A549 (cell line): ENCODE measurements at regions not wholly inside any gene's neighbourhood (a gene's known extent, or its start where the extent isn't known, plus 50 kb on each side); places are given as distances from the start of the nearest gene placed in this dataset.

ENCODE experiments used
- ATAC-seq, 2 experiments: fragments of 200-7000 bp in 1 of 2; fragments of >200 bp in 1 of 2; cut with Nextera tagmentation in 1 of 2; cut with Tn5 transposase in 1 of 2; 3 replicates each; pipeline versions ENCODE4 v1.8.0 to v1.9.1; 2018 to 2020; ENCODE audit warnings: mild to moderate bottlenecking in 1 of 2, moderate library complexity in 1 of 2
- CTCF ChIA-PET: fragments of 300-600 bp; sonication (Branson Sonifier 250); formaldehyde crosslinking; extraction: SDS; loops from one replicate; lab custom pipeline; 2021; ENCODE audit warnings: antibody characterized with exemption, inconsistent platforms; lab: Yijun Ruan, JAX
- POLR2A ChIA-PET: fragments of 350-600 bp; formaldehyde crosslinking; extraction: SDS; loops from one replicate; lab custom pipeline; 2021; ENCODE audit warnings: antibody characterized with exemption, inconsistent platforms; lab: Yijun Ruan, JAX
- DNase-seq, 2 experiments: peaks; one replicate each; pipeline versions ENCODE4 v3.0.0 to v3.0.0-alpha.2; 2011 to 2016; ENCODE audit warnings: low read depth in 1 of 2, low spot score in 1 of 2
- FAIRE-seq: peaks from 2 replicates; lab custom pipeline; 2011; peaks lifted over from hg19 to GRCh38; lab: Jason Lieb, UNC
- H3K27ac ChIP-seq, 2 experiments: fragments of >200 bp; sonication (Bioruptor Twin); formaldehyde crosslinking; 3 replicates each; pipeline ENCODE4 v1.5.1; 2016 to 2017
- H3K4me1 ChIP-seq: fragments of >200 bp; sonication (Bioruptor Twin); formaldehyde crosslinking; 3 replicates; pipeline ENCODE4 v1.6.1; 2016
- H3K4me2 ChIP-seq: fragments of >200 bp; sonication (Bioruptor Twin); formaldehyde crosslinking; 3 replicates; pipeline ENCODE4 v1.6.1; 2016
- H3K4me3 ChIP-seq: fragments of >200 bp; sonication (Bioruptor Twin); formaldehyde crosslinking; 3 replicates; pipeline ENCODE4 v1.5.1; 2016
- H3K9me3 ChIP-seq: fragments of >200 bp; sonication (Bioruptor Twin); formaldehyde crosslinking; 3 replicates; pipeline ENCODE4 v1.6.1; 2016
- CBX2 ChIP-seq: fragments of 200-600 bp; sonication (generic); IDR thresholded peaks from 2 replicates; pipeline ENCODE4 v1.6.1; 2016; ENCODE audit warnings: low read depth, mild to moderate bottlenecking, borderline replicate concordance
- CBX8 ChIP-seq: fragments of 200-600 bp; sonication (generic); IDR thresholded peaks from 2 replicates; pipeline ENCODE4 v1.6.1; 2016
- CHD2 ChIP-seq: fragments of 150-350 bp; IDR thresholded peaks from 2 replicates; pipeline ENCODE4 v1.6.1; 2014; ENCODE audit warnings: low read length; ENCODE audit not compliant: partially characterized antibody
- CHD4 ChIP-seq: fragments of 200-600 bp; sonication (generic); IDR thresholded peaks from 2 replicates; pipeline ENCODE4 v1.6.1; 2016; ENCODE audit warnings: antibody characterized with exemption, mild to moderate bottlenecking, borderline replicate concordance
- EHF ChIP-seq: fragments of 250-450 bp; sonication (Bioruptor Pico); IDR thresholded peaks from 2 replicates; pipeline ENCODE4 v1.5.0; 2020; ENCODE audit warnings: mild to moderate bottlenecking
- EP300 ChIP-seq, 2 experiments: fragments of >200 bp; sonication (Bioruptor Twin); formaldehyde crosslinking; IDR thresholded peaks; 2 replicates in 1 of 2; 3 replicates in 1 of 2; pipeline ENCODE4 v1.6.1; 2016 to 2017
- ESRRA ChIP-seq: fragments of 150-350 bp; IDR thresholded peaks from 2 replicates; pipeline ENCODE4 v1.6.1; 2014; ENCODE audit warnings: mild to moderate bottlenecking, low read length, borderline replicate concordance
- FOSB ChIP-seq: fragments of 250-450 bp; sonication (Bioruptor Pico); IDR thresholded peaks from 2 replicates; pipeline ENCODE4 v1.5.0; 2020; ENCODE audit warnings: mild to moderate bottlenecking, moderate library complexity
- FOSL2 ChIP-seq, 2 experiments: fragments of 450-650 bp in 1 of 2; fragments of >200 bp in 1 of 2; sonication (Bioruptor Twin) in 1 of 2; formaldehyde crosslinking; IDR thresholded peaks; 2 replicates each; pipeline versions ENCODE4 v1.5.0 to v1.6.1; 2016 to 2020; ENCODE audit warnings: mild to moderate bottlenecking in 1 of 2, moderate library complexity in 1 of 2
- GATA3 ChIP-seq: IDR thresholded peaks from 2 replicates; pipeline ENCODE4 v1.6.1; 2012; ENCODE audit warnings: borderline replicate concordance
- HDAC2 ChIP-seq: fragments of 200-600 bp; sonication (generic); IDR thresholded peaks from 2 replicates; pipeline ENCODE4 v1.6.1; 2016
- HOXB13 ChIP-seq: fragments of 250-450 bp; sonication (Bioruptor Pico); IDR thresholded peaks from 2 replicates; pipeline ENCODE4 v1.5.0; 2020; ENCODE audit warnings: low read depth, mild to moderate bottlenecking, moderate library complexity
- JUN ChIP-seq, 2 experiments: fragments of >200 bp; sonication (Bioruptor Twin); formaldehyde crosslinking; IDR thresholded peaks; 2 replicates in 1 of 2; 3 replicates in 1 of 2; pipeline ENCODE4 v1.6.1; 2016 to 2017
- KDM1A ChIP-seq: fragments of 200-600 bp; sonication (generic); IDR thresholded peaks from 2 replicates; pipeline ENCODE4 v1.6.1; 2016; ENCODE audit warnings: low read depth, mild to moderate bottlenecking
- MAFK ChIP-seq: fragments of 450-650 bp; IDR thresholded peaks from 2 replicates; pipeline ENCODE4 v1.6.1; 2014; ENCODE audit not compliant: partially characterized antibody
- MAZ ChIP-seq: fragments of 150-350 bp; IDR thresholded peaks from 2 replicates; pipeline ENCODE4 v1.6.1; 2014; ENCODE audit warnings: antibody characterized with exemption, low read depth, low read length, borderline replicate concordance
- PHF8 ChIP-seq: fragments of 200-600 bp; sonication (generic); IDR thresholded peaks from 2 replicates; pipeline ENCODE4 v1.6.1; 2016; ENCODE audit warnings: low read depth, mild to moderate bottlenecking, antibody characterized with exemption, moderate library complexity, borderline replicate concordance
- SMC3 ChIP-seq: fragments of >200 bp; sonication (Bioruptor Twin); formaldehyde crosslinking; IDR thresholded peaks from 3 replicates; pipeline ENCODE4 v1.6.1; 2018; ENCODE audit warnings: inconsistent platforms
- ZFP36 ChIP-seq: fragments of 450-650 bp; IDR thresholded peaks from 2 replicates; pipeline ENCODE4 v1.6.1; 2014; ENCODE audit warnings: borderline replicate concordance; ENCODE audit not compliant: partially characterized antibody
- ZNF302 ChIP-seq: fragments of 250-450 bp; sonication (Bioruptor Pico); IDR thresholded peaks from 2 replicates; pipeline ENCODE4 v1.9.0; 2021; ENCODE audit warnings: inconsistent platforms, mild to moderate bottlenecking, moderate library complexity
- ZSCAN20 ChIP-seq: fragments of 250-450 bp; sonication (Bioruptor Pico); IDR thresholded peaks from 2 replicates; pipeline ENCODE4 v1.8.0; 2022; ENCODE audit warnings: mild to moderate bottlenecking, moderate library complexity
- WGBS: methylation state at CpG from one replicate; pipeline ENCODE4 v1.1.6; 2017; ENCODE audit errors: missing lambda C conversion rate; 5-methylcytosine and 5-hydroxymethylcytosine counted together
- TF ChIP-seq, protein P1 (sequence below): fragments of >200 bp; sonication (Bioruptor Twin); formaldehyde crosslinking; IDR thresholded peaks from 3 replicates; pipeline ENCODE4 v1.6.1; 2016
- TF ChIP-seq, protein P2 (sequence below): fragments of 250-450 bp; sonication (Bioruptor Pico); IDR thresholded peaks from 2 replicates; pipeline ENCODE4 v1.5.0; 2021; ENCODE audit warnings: mild to moderate bottlenecking, moderate library complexity, borderline replicate concordance
- TF ChIP-seq, protein P3 (sequence below): fragments of >200 bp; sonication (Bioruptor Twin); formaldehyde crosslinking; IDR thresholded peaks from 3 replicates; pipeline ENCODE4 v1.5.1; 2016
- TF ChIP-seq, protein P4 (sequence below): fragments of 450-650 bp; IDR thresholded peaks from 2 replicates; pipeline ENCODE4 v1.6.1; 2014; ENCODE audit warnings: antibody characterized with exemption
- TF ChIP-seq, protein P5 (sequence below): fragments of >200 bp; sonication (Bioruptor Twin); formaldehyde crosslinking; IDR thresholded peaks from 2 replicates; pipeline ENCODE4 v1.6.1; 2016

DNA sequence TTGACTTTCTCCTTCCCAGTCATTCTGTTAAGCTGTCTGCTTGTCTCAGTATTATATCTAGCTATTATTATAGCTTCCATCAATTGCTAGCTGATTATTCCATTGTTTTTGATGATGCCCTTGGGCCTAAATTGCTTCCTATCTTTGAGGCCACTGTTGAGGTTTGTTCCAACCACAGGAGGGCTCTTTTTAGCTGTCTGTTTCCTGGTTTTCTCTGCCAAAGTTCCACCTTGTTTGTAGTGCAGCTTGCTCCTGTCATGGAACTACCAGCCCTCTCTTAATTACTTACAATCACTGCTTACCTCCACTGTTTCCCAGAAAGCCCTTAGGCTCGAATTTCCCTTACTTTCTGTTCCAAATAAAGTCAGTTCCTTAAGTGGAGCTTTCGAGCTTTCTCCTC, 118.7 kb upstream of the SEC61G start (continued):
- TF ChIP-seq, protein P1, sequence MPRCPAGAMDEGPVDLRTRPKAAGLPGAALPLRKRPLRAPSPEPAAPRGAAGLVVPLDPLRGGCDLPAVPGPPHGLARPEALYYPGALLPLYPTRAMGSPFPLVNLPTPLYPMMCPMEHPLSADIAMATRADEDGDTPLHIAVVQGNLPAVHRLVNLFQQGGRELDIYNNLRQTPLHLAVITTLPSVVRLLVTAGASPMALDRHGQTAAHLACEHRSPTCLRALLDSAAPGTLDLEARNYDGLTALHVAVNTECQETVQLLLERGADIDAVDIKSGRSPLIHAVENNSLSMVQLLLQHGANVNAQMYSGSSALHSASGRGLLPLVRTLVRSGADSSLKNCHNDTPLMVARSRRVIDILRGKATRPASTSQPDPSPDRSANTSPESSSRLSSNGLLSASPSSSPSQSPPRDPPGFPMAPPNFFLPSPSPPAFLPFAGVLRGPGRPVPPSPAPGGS: no peak
- no peak for TF ChIP-seq CBX8
- TF ChIP-seq ESRRA: no peak
- no peak for TF ChIP-seq MAFK
- TF ChIP-seq HOXB13 (CRISPR knock-in tag): no peak
- no peak for TF ChIP-seq ZFP36
- no peak for TF ChIP-seq MAZ
- TF ChIP-seq FOSB: no peak
- TF ChIP-seq CHD4: no peak
- no peak for TF ChIP-seq ZNF302 (CRISPR knock-in tag)
- peak; percentile 55 for TF ChIP-seq SMC3
- TF ChIP-seq, all 56 proteins: peak for 3

DNA sequence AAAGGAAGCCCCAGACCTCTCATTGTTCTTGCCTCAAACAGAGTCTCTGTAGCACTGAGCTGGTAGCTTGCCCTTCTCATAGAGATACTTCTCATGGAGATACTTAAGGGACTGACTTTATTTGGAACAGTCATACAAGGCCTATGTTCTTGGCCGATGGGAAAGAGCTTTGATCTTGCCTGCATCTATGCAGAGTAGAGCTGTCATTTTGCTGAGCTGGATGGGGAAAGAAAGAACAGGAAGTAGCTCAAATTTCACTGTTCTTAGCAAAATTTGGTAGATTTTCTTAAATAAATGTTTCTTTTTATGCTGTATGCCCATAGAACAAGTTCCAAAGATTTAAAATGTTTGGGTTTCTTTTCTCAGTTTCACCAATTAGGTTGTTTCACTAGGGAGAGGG, 119.3 kb upstream of the SEC61G start:
- ChIA-PET POLR2A (interaction anchor here (1.5 kb wide), 1 partner anchor 140 kb away, joined by 6 read pairs; the partner anchor contains the start of gene EGFR), CTCF (interaction anchor here (0.8 to 2.8 kb wide), 11 partner anchors 10 to 377 kb away, joined by 3 to 16 read pairs (median 4); no protein-coding TSS in a partner anchor)
- Histone ChIP-seq H3K4me1 (peaks cover 76% of the 10 kb centered on the region), H3K4me3 (no peak overlapping the region), H3K27ac (peak overlapping the region; percentile 94 to 99), H3K4me2 (no peak overlapping the region; the same call in 2 of the 3 replicates), H3K9me3 (no peaks in the 10 kb centered on the region)
- DNase-seq (no peak), ATAC-seq (no peak), FAIRE-seq (no peak)
- WGBS: 65% methylated on average over 1 of the region's 1 CpG
- TF ChIP-seq EP300 (IDR thresholded peaks at IDR 0.05) (no peak), PHF8 (no peak), JUN (IDR thresholded peaks at IDR 0.05) (no peak), EHF (CRISPR knock-in tag) (no peak), GATA3 (no peak), CHD2 (no peak), ZNF302 (CRISPR knock-in tag) (no peak), CBX8 (no peak), FOSL2 (IDR thresholded peaks at IDR 0.05) (no peak), FOSL2 (CRISPR knock-in tag; IDR thresholded peaks at IDR 0.05) (no peak), ZSCAN20 (CRISPR knock-in tag) (no peak), HDAC2 (no peak), KDM1A (no peak), ESRRA (no peak), CBX2 (no peak)
- TF ChIP-seq, protein P2, sequence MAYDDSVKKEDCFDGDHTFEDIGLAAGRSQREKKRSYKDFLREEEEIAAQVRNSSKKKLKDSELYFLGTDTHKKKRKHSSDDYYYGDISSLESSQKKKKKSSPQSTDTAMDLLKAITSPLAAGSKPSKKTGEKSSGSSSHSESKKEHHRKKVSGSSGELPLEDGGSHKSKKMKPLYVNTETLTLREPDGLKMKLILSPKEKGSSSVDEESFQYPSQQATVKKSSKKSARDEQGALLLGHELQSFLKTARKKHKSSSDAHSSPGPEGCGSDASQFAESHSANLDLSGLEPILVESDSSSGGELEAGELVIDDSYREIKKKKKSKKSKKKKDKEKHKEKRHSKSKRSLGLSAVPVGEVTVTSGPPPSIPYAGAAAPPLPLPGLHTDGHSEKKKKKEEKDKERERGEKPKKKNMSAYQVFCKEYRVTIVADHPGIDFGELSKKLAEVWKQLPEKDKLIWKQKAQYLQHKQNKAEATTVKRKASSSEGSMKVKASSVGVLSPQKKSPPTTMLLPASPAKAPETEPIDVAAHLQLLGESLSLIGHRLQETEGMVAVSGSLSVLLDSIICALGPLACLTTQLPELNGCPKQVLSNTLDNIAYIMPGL (CRISPR knock-in tag): no peak
- TF ChIP-seq, protein P3, sequence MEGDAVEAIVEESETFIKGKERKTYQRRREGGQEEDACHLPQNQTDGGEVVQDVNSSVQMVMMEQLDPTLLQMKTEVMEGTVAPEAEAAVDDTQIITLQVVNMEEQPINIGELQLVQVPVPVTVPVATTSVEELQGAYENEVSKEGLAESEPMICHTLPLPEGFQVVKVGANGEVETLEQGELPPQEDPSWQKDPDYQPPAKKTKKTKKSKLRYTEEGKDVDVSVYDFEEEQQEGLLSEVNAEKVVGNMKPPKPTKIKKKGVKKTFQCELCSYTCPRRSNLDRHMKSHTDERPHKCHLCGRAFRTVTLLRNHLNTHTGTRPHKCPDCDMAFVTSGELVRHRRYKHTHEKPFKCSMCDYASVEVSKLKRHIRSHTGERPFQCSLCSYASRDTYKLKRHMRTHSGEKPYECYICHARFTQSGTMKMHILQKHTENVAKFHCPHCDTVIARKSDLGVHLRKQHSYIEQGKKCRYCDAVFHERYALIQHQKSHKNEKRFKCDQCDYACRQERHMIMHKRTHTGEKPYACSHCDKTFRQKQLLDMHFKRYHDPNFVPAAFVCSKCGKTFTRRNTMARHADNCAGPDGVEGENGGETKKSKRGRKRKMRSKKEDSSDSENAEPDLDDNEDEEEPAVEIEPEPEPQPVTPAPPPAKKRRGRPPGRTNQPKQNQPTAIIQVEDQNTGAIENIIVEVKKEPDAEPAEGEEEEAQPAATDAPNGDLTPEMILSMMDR: no peak
- TF ChIP-seq, protein P1: no peak
- TF ChIP-seq, protein P4, sequence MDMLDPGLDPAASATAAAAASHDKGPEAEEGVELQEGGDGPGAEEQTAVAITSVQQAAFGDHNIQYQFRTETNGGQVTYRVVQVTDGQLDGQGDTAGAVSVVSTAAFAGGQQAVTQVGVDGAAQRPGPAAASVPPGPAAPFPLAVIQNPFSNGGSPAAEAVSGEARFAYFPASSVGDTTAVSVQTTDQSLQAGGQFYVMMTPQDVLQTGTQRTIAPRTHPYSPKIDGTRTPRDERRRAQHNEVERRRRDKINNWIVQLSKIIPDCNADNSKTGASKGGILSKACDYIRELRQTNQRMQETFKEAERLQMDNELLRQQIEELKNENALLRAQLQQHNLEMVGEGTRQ: no peak
- TF ChIP-seq, protein P5, sequence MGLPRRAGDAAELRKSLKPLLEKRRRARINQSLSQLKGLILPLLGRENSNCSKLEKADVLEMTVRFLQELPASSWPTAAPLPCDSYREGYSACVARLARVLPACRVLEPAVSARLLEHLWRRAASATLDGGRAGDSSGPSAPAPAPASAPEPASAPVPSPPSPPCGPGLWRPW: no peak
